NCI-H526 (cell line): ENCODE measurements at regions not wholly inside any gene's neighbourhood (a gene's known extent, or its start where the extent isn't known, plus 50 kb on each side); places are given as distances from the start of the nearest gene placed in this dataset.

Experiments
- DNase-seq, 2 experiments: peaks; one replicate each; lab custom pipeline; 2025; lab: John Stamatoyannopoulos, UW

GRCh38 chr2:43085505-43085904 is 140.9 kb downstream of the ZFP36L2 start:
- DNase-seq, result no peak

GRCh38 chr2:43084699-43085091 is 141.7 kb downstream of the ZFP36L2 start:
- no peak for DNase-seq

GRCh38 chr2:43083710-43084698 is 142.4 kb downstream of the ZFP36L2 start:
- no peak for DNase-seq

DNA sequence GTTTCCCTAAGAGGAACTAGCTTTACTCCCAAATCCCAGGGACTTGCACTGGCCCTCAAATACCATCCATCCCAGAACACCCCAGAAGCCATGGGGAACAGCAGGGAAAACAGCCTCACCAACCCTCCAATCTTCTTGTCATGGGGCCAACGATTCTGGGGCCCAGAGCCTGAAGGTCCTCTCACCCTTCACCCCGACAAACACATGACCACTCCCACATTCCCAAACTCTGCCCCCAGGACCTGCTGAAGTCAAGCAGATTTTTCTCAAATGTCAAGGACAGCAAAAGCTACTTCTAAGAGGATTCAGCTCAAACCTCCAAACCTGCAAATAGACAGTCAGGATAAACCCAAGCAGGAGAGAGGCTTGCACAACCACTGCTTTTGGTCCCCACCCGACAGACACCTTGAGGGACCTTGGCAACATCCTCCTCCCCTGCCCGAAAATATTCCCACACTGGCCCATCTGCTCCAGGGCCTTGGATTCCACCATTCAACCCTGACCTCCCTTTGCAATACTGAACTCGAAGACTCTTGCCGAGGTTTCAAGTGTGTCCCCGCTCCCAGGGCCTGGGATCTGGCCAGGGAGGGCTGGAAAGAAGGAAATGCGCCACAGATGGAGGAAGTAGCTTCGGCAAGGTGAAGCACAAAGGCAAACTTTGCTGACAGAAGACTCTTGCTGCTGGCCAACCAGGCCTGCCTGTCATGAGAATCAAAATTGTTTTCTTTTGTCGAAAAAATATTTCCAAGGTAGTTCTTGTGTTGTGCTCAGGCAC is 143.3 kb downstream of the ZFP36L2 start:
- DNase-seq, result no peak

- no peak for DNase-seq
Observed at GRCh38 chr2:43082111-43082894, 144.1 kb downstream of the ZFP36L2 start.

DNA sequence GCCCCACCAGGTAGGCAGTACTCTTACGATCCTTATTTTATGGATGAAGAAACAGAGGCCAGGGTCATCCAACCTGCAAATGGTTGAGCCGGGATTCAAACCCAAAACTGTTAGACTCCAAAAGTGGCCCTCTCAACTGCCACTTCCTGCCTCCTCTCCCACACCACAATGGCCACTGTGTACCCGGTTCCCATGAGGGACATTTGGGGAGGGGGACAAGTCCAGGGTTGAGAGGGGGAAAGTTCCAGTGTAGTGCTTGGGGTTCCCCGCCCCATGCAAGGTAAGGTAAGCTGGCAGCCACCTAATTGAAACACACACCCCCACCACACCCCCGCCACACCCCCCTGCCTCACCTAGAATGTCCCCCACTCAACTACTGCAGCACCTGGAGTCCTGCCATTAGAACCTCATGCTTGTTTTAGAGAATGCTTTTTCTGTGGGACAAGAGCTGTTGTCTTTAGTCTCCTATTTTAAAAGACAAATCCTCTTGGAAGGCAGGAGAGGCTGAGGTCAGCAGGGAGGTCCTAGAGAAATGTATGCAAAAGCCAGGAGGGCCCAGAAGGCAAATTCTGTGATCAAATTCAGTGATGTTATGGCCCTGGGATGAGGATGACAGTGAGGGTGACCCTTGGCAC is 145.2 kb downstream of the ZFP36L2 start:
- no peak for DNase-seq

DNA sequence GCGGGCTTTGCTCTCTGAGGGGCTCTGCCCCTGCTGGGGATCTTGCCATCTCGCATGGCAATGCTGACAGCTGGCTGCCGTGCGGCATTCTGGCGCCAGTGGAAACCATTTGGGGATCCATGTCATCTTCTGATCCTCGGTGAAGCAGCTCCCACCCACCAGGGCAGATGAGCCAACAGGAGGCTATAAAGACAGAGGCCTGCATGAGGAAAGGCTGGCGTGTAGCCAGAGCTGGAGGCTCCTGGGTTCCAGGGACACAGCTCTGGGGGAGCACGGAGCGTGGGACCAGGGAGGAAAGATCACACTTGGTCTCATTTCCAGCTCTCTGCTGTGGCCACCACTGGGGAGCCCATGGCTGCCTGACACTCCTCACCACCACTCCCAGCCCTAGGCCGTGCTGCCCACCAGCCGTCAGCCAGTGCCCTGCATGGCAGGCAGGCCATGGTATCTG is 145.8 kb downstream of the ZFP36L2 start:
- no peak for DNase-seq

GRCh38 chr2:43078781-43079755 is 147.3 kb downstream of the ZFP36L2 start:
- DNase-seq, result no peak

DNA sequence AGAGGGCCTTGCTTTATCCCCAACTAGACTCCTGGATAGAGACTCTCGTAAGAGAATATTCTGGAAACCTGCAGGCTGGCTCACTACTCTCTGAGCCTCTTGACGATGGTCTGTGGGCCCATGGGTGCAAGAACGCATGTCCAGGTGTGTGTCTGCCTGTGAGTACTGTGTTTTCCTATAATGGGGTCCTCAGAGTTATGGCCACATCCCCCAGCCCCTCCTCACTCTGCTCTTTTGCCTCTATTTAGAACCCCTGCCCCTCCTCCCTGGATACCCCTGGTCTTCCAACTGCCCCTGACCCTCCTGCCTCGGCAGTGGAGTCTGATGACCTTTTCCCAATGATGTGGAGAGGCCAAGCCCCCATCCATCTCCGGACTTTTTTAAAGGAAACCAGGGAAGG is 148.1 kb downstream of the ZFP36L2 start:
- DNase-seq, result no peak

DNA sequence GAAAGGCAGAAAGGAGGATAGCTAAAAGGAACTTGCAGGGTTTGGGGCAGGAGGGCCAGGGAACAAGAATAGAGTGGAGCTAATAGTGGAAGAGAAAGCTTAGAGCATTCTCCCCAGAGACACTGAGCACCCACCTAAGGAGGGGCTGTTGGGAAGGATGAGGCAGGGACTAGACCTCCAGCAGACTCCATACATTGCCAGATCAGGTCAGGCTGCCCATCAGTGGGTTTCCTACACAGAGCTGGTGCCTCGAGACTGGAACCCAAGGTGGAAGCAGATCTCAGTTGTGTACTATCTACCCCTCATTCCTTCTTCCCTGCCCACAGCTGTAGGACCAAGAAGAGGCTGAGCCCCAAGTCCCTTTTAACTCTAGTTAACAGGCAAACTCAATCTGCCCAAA is 148.5 kb downstream of the ZFP36L2 start:
- DNase-seq, result no peak

GRCh38 chr2:43076676-43077075 is 149.7 kb downstream of the ZFP36L2 start:
- DNase-seq, result no peak

GRCh38 chr2:43075811-43076585 is 150.4 kb downstream of the ZFP36L2 start:
- DNase-seq, result no peak

- no peak for DNase-seq
Observed at GRCh38 chr2:43075054-43075593, 151.3 kb downstream of the ZFP36L2 start.

GRCh38 chr2:43074592-43075053 is 151.8 kb downstream of the ZFP36L2 start:
- no peak for DNase-seq

DNA sequence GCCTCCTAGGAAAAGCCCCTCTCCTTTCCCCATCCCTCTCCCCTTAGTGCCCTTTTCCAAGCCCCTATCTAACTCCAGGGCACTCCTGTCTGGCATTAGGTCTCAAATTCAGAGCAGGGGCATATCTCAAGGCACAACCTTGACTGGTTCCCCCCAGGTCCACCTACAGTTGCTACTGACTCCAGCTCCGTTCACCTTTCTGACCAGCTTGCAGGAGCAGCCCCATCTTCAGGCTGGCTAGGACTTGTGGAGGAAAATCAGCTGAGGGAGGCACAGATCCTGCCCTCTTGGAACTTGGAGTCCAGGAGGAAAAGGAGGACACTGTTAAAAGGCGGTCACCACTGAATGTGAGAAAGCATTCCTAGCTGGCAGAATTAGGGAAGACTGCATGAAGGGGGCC is 152.4 kb downstream of the ZFP36L2 start:
- DNase-seq, result no peak

DNA sequence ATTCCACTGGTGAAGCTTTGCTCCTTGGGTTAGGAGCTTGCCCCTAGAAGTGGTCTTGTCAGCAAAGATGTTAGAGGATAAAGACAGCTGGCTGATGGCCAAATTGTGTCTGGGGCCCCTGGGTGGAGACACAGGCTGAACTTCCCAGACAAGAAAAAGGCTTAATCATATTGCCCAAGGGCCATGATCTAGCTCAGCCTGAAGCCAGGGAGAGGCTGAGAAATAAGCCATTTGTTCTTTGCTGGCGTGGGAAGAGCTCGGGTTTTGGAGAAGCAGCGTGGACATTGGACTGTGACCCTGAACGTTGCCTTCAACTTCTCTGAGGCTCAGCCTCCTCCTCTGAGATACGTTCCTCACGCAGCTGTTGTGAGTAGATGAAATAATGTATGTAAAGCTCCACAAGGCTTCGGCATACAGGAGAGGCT is 153.0 kb downstream of the ZFP36L2 start:
- no peak for DNase-seq

DNA sequence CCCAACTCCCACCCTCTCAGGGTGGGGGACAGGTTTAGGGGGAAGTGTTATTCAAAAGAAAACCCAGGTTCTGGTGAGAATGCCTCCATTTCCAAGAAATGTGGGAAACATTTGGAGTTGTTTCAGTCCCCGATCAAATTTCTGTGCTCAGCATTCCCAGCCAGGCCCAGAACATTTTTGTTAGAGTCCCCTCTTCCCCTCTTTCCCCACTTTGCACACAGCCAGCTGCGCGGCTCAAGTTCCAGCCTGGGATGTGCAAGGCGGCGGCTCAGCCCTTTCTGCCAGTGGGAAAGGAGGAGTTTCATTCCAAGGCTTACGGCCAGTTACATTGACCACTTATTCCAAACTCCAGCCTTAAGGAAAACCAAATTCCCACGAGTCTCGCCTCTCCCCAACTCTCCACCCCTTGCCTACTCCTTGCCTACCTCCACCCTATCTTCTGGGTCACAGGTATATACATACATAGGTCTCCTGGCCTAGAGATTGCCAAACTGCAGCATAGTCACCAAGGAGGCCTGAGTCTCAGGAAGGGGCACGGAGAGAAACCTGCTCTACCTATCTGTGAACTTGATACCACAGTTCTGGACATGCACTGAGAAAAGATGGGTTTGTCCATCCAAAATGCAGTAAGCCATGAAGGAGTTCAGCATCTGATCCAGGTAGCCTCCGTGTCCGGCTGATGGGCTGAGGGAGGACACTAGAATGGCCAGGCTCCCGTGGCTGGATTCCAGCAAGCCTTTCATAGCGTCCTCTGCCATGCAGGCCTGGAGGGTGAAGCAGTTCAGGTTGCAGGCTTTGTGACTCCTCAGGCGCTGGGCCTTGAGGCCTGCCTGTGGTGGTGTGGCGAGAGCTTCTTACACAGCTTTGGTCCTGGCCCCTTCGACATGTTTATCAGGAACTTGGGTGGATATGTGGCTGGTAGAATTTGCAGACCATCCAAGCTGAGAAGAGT is 154.5 kb downstream of the ZFP36L2 start:
- DNase-seq, result no peak
